GDM1 (cell line): ENCODE measurements at regions not wholly inside any gene's neighbourhood (a gene's known extent, or its start where the extent isn't known, plus 50 kb on each side); places are given as distances from the start of the nearest gene placed in this dataset.

Source experiments
- DNase-seq: peaks from one replicate; lab custom pipeline; 2025; lab: John Stamatoyannopoulos, UW

DNA sequence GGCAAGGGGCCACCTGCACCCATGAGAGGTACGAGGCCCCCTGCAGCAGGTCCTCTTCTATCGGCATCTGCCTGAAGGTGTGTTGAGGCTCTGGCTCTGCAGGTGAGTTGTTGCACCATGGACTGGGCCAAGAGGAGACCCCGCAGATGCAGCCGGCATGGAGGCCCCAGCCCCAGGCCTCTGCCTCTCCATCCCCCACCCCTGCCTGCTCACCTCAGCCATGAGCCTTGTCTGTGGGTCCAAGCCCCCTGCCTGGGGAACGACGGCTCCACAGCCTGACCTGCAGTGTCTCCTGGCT is 1386.2 kb downstream of the BRD1 start:
- DNase-seq = no peak

DNA sequence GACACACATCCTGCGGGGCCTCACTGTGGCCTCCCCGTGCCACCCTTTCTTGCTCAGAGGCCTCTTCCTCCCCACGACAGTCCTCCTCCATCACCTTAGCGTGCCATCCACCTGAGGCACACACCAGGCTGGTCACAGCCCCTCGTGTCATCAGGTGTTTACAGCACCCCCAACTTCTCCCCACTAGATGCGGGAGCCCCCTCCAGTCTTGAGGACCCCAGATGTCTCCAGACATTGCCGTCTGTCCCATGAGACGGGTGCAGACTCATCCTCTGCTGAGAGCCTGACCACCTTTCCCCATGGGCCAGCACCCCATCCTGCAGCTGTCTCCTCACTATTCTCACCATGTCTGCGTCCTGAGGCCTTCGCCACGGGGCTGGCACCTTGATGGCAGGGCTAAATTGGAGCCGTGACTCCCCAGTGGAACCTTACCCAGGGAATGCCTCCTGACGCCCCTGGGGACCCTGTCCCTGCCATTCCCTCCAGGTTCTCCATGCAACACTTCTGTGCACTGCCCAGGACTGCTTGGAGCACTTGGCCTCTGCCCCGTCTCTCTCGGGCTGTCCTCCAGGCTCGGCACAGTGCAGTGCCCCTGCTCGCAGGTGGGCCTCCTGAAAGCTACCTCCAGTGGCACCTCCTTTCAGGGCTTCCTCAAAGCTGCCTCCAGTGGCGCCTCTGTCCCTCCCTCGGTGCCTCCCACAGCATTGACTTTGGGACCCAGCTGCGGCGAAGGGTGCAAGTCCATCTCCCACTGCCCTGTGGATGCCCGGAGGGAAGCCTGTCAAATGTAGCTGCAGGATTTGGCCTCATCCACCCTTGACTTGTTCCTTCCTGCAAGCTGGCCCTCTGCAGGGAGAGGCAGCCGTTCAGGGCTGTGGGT is 1386.8 kb downstream of the BRD1 start:
- DNase-seq = no peak

DNA sequence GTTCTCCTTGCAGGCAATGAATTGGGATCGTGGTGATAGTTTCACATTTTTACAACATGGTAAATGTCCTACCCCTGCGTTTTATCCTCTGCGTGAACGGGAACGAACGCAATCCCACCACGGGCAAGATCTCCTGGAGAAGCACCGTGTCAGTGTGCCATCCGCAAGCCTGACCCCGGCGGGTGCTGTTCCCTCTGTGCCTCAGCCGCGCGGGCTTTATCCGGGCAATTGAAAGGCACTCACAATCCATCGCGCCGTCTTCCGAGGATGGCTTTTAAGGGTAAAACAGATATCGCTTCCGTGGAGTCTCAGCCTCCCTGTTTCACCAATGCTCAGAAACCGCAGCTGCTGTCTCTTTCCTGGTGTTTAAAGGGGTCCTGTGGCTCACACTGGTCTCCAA is 1387.5 kb downstream of the BRD1 start:
- DNase-seq = no peak

DNA sequence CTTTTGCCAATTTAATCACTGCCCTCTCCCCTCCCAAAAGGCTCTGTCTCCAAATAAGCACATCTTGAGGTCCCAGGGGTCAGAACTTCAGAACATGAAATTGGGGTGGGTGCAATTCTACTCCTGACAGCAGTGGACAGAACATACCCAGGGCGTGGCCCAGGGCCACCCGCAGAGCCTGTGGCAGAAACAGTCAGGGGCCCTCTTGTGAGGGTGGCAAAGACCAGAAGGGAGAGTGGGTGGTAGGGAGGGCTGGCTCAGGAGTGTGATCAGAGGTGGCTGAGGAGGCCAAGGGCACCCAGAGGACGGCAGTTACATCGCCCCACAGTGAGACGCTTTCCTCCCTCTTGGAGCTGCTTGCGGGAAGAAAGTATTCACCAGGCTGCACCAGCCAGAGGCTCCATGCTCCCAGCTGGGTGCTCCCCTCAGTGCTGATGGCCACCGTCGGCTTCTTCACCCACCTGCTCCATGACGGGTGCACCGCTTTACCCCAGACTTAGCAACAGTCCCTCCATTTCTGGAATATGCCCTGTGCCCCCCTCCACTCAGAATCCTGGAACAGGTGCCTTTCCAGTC is 1388.0 kb downstream of the BRD1 start:
- DNase-seq = no peak

DNA sequence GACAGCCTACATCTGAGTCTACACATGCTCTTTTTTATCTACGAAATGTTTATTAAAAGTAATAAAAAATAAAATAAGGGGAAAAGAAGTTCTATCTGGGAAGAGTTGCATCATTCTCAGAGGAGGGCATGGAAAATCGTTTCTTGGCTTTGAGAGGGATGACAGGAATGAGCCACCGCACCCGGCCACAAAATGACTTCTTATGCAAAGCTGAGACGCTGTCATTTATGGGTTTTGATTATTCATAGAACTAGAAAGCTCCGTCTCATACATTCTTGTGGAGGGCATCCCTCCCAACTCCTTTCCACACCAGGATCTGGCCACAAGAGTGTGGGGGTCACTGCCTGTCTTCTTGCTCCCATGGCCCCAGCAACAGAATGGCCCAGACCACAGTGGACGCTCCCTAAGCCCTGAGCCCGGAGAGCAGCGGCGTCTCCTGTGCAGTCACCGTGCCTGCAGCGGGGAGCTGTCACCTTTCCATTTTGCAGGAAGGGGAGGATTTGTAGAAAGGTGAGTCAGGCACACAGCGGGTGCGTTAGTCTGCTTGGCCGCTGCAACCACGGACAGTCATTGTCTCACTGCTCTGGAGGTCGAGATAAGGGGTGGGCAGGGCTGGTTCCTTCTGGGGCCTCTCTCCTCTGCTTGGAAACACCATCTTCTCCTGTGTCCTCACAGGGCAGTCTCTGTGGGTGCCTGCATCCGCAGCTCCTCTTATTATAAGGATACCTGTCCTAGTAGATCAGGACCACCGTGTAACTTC is 1388.7 kb downstream of the BRD1 start:
- no peak for DNase-seq

DNA sequence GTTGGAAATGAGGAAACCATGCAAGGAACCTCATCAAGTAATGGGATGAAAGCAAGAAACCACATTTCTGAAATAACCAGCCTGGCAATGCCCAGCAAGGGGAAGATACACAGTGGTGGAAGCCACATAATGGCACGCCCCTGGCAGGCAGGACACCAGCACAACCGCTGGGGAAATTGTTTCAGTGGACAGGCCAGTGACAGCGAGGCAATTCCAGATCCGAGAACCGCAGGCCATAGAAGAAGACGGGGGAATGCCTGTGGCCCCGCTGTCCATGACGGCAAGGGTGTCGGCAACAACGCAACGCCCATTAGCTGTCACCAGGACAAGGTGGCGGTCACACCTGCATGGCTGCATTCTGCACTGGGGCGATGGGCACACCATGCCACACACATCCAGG is 1389.6 kb downstream of the BRD1 start:
- DNase-seq = no peak

DNA sequence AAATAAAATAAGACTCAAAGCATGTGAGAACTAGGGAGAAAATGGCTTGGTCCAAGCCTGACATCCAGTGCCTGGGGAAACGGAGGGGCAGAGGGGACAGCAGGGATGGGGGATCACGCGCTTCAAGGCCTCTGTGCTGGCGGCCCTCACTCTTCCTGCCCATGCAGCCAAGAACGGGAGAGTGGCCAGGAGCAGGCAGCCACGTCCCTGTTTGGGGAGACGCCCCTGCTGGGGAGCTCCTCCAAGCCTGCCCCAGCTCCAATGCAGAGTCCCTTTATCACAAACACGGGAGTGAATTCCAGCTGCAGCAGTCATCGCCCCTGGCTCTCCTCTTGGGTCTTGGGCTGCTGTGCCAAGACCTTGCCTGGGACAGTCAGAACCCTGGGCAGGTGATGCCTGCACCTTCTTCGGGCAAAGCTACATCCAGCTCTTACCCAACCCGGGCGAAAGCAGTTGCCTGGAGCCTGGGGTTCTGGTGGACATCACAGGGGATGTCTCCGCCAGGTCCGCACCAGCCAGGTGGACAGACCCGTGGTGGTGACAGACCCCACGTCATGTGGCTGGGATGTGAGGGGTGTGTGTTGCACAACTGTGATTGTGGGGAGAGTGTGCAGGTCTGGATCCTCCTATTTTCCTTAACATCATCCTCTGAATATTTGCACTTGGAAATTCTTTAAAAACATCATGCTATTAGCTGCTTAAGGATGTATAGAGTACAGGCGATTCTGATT is 1391.3 kb downstream of the BRD1 start:
- no peak for DNase-seq

DNA sequence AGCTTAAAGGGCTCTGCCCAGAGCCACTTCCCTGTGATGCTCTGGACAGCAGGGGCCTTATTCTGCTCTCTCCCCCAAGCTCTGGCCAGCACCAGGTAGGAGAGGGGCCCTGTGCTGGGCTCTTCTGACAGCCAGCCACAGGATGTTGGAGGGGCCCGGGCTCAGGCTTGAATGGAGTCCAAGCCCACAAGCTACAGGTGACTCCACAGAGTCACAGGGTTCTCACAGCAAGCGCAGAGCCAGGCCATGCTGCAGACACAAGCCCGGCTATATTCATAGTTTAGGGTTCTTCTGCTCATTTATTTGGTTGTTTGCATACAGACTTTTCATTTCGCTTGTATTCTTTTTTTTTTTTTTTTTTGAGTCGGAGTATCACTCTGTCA is 1392.8 kb downstream of the BRD1 start:
- no peak for DNase-seq

DNA sequence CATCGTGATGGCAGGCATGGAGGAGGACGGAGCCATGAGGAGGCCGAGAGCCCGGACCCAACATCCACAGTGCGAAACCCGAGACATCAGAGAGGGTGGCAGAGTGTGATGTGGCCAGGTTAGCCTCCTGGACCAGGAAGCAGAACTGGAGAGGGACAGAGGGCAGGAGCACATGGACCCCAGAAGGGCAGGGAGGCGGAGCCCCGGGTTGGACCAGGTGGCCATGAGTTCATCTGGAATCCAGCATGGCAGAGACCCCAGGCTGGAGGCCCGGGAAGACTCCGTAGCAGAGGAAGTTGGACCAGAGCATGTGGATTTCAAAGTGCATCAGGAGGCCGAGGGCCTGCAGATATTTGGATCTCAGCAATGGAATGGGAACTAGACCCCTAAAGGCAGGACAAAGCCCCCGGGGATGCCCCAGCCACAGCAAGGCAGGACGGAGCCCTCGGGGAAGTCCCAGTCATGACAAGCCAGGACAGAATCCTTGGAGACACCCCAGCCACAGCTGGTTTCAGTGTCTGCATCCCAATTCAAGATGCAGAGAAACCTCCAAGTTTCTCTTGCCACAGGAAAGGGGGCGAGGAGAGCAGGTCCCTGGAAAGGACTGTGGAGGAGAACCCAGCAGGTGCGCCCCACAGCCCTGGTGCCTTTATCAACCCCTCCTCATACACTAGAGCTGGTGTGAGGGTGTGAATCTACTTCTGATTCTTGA is 1393.4 kb downstream of the BRD1 start:
- no peak for DNase-seq

DNA sequence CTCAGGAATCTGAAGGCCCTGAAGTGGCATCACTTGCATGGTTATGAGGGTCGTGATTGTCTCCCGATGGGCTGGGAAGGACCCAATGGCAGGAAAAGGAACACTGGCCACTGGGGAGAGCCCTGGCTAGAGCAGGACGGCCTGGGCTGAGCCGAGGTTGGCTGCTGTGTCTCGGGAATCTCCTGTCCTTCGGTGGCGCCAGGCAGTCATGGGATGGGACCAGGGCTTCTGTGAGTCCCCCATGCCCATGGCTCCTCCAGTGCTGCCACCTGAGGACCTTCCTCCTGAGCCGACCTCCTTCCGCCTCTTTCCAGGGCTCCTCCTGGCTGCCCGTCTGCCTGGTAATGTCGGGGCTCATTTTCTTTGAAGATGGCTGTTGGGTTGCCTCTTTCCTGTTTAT is 1394.0 kb downstream of the BRD1 start:
- DNase-seq = no peak

DNA sequence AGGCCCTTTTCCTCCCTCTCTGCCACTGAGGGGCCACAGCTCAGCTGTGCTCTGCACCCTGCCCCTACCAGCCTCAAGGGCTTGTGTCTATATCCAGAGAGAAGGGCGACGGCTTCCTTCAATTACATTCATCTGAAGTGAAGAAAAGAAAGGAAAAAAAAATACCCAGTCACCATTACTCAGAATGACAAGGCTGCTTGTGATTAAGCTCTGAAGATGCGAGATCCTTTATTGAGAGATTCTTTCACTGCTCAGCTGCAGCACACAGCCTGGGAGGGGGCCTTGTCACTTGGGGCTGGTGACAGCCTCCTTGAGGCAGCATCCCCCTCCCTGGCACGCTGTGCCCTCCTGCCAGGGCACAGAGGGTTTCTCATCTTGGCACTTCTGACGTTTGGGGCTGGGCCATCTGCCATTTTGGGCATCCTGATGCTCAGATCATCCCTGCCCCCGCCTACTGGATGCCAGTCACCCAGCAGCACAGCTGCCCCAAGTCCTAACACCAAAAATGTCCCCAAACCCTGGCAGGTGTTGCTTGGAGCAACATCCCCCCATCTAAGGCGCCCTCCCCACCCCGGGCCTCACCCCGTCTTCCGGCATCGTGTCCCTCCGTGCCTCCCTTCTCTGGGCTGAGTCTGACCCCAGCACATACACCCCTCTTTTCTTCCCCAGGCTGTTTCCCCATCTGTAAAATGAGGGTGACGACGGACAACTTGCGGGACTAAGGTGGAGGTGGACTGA is 1394.7 kb downstream of the BRD1 start:
- DNase-seq = no peak

DNA sequence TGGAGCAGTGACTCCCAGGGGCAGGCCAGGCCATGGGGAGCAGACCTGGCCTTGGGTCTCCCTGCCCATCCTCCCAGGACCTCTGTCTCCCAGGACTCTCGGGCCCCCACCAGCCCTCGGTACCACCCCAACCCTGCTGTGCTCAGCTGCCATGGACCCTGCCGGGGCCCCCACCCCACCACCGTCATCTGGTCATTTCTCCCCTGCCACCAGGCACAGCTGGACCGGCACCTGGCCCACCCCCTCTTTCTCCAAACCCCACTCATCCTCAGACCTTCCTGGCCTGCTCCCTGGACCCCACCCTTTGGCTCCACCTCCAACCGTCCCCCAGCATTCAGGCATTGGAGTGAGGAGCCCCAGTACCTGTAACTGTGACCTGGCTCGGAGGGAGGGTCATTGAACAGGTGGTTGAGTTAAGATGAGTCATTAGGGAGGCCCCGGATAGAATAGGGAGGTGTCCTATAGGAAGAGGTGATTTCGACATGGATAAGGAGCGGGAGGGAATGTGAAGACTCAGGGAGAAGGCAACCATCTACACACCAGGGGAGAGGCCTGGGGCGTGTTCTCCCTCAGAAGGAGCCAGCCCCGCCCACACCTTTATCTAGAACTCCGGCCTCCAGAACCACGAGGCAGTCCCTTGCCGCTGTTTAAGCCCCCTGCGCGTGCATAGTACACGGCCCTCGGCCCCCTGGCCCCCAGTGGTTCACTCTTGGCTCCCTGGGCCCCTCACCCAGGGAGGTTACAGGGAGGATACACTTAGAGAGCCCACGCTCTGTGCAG is 1395.9 kb downstream of the BRD1 start:
- no peak for DNase-seq

DNA sequence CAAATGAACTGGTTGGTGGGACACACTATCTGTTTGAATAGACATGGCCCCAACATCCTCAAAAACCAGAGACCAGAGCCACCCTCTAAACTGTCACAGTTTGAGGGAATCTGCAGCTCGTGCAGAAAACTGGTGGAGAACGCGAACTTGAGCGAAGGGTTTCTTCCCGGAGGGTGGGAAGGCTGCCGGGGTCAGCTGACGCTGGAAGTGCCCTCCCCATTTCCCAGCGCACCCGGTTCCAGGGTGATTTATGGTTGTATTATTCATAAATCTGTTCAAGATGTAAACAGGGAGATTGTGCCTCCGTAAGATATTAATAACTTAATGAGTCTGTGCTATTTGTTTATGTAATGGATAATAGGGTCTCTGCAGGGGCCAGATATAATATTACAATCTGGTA is 1396.7 kb downstream of the BRD1 start:
- no peak for DNase-seq

DNA sequence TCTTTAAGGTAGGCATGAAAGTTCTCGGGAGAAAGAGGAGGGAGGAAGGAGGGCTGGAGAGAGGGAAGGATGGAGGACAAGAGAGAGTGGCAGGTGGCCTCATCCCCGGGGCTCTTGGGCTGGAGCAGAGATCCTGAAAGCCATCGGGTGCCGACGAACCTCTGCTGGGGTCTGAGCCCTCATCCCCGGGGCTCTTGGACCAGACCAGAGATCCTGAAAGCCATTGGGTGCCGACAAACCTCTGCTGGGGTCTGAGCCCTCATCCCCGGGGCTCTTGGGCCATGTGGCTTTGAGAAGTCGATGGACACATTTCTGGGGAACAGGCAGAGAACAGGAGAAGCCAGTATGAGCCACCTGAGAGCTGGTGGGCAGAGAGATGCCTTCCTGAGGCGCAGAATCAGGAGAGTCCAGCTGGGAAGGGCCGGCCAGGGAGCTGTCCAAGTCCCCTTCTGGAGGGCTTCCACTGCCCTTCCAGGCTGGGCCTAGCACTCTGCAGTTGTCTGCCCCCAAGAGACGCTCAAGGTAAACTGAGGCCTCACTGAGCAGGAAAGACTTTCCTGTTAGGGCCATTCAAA is 1398.1 kb downstream of the BRD1 start:
- no peak for DNase-seq

DNA sequence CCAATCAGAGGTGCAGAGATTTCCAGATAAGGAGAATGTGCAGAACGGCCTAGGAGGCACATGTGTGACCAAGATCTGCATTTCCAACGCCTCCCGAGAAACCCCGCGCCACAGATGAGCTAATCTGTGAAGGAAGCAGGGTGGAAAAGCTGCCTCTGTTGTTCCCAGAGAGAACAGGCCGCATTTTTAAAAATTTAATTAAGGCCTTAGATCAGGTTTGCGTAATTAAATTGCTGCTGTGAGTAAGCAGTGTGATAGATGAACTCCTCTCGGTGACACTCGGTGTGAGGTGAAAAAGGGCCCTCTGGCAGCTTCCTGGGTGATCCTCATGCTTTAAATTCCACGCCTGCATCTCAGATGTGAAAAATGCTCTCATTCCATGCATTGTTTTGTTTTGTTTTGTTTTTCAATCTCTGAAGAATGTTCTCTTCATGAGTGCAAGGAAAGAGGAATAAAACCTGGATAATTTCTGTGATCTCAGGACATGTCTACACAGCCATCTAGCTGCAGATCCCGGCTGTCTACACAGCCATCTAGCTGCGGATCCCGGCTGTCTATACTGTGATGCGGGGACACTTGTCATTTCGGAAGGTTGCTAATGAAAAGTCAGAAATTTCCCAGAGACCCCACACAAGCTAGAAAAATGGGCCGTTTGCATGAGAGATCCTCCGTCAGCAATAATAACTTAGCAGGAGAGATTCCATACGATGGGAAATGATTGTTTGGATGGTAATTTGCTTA is 1398.9 kb downstream of the BRD1 start:
- no peak for DNase-seq

DNA sequence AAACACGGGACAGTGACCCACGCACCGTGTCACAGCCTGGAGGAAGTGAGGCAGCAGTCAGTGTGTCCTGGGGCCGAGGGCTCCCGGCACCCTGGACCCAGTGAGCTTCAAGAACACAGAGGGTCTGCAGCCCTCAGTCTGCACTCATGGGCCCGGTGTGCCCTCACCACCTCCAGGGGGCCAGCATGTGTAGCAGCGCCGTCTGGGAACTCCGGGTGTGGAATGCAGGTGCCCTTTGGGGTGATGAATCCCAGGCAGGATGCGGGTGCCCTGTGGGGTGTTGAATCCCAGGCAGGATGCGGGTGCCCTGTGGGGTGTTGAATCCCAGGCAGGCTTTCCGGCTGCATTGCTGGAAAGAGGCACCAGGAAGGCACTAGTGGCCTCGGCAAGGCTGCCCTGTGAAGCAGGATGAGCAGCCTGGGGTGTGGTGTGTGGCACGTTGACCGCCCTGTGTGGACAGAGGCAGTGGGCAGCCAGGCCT is 1399.9 kb downstream of the BRD1 start:
- no peak for DNase-seq

DNA sequence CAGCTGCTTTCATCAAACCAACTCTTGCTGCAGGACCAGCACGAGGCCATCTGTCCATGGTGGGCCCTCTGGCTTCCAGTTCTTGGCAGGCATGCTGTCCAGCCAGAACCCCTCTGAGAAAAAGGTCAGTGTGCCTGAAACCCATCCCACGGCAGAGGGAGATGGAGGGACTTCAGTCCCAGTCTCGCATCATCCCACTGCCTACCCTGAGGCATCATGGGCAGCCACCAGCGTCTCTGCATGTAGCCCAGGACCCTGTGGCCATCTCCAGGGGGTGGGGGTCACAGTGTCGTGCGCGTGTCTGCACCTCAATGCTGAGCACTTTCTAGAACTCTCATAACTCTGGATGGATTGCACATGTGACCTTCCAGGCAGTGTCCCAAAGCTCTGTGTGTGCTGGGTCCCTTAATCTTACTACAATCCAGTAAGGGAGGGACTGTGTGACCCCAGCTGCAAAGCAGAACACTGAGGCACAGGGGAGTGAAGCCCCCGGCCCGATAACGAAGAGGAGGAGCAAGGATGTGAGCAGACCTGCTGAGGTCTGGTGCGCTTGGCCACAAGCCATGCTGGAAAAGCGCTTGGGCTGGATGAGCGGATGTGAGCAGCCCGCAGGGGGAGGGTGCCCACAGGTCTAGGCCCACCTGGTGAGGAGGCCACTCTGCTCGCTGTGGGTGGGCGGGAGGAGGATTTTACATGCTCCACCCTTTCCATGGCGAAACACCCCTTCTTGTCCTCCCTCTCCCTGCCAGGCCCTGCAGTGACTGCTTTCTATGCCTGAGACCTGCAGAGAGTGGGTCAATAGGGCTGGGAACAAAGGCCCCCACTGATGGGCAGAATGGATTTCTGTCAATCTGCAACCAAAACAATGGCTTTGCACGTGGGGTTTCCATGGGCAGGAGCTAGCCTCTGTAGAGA is 1401.0 kb downstream of the BRD1 start:
- no peak for DNase-seq

DNA sequence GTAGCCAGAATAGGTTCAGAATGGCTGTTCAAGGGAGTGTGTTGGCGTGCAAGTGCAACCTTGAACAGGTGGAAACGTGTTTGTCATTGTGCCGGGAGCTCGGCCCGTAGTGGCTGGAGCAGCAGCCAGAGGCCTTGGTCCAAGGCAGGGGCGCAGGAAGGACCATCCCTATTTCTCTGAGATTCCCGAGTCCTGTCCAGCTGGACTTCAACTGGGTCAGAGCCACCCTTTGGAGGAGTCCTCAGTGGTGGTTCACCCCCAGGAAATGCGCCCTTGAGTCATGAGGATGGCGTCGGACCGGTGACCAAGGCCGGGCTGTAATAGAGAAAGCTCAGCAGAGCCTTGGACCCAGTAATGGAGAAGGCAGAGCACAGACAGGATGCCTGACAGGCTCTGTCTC is 1402.0 kb downstream of the BRD1 start:
- DNase-seq = no peak
